Ovary (tissue), 3 donors: ENCODE measurements at regions not wholly inside any gene's neighbourhood (a gene's known extent, or its start where the extent isn't known, plus 50 kb on each side); places are given as distances from the start of the nearest gene placed in this dataset.

Source experiments
- EP300 ChIP-seq: sonication (generic); formaldehyde crosslinking; IDR thresholded peaks from one replicate; pipeline ENCODE4 v1.6.1; 2017; ENCODE audit warnings: antibody characterized with exemption
- TF ChIP-seq, protein P1 (sequence below), 3 donors: fragments of 450-650 bp in 2 of 3; fragments of 200-600 bp in 1 of 3; IDR thresholded peaks; one replicate each; pipeline versions ENCODE4 v1.5.1 to v1.8.0; 2016 to 2022; ENCODE audit warnings: antibody characterized with exemption in 3 of 3, mild to moderate bottlenecking in 1 of 3
- donor health status: DM: no; HTN: no; CAD: no.

GRCh38 chr5:109630093-109630492 lies 59.6 kb upstream of the MAN2A1 start:
- TF ChIP-seq, protein P1, sequence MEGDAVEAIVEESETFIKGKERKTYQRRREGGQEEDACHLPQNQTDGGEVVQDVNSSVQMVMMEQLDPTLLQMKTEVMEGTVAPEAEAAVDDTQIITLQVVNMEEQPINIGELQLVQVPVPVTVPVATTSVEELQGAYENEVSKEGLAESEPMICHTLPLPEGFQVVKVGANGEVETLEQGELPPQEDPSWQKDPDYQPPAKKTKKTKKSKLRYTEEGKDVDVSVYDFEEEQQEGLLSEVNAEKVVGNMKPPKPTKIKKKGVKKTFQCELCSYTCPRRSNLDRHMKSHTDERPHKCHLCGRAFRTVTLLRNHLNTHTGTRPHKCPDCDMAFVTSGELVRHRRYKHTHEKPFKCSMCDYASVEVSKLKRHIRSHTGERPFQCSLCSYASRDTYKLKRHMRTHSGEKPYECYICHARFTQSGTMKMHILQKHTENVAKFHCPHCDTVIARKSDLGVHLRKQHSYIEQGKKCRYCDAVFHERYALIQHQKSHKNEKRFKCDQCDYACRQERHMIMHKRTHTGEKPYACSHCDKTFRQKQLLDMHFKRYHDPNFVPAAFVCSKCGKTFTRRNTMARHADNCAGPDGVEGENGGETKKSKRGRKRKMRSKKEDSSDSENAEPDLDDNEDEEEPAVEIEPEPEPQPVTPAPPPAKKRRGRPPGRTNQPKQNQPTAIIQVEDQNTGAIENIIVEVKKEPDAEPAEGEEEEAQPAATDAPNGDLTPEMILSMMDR (IDR thresholded peaks at IDR 0.05), result no peak
- TF ChIP-seq EP300, result no peak
